ENCODE measurements at regions not wholly inside any gene's neighbourhood (a gene's known extent, or its start where the extent isn't known, plus 50 kb on each side); places are given as distances from the start of the nearest gene placed in this dataset.

DNA sequence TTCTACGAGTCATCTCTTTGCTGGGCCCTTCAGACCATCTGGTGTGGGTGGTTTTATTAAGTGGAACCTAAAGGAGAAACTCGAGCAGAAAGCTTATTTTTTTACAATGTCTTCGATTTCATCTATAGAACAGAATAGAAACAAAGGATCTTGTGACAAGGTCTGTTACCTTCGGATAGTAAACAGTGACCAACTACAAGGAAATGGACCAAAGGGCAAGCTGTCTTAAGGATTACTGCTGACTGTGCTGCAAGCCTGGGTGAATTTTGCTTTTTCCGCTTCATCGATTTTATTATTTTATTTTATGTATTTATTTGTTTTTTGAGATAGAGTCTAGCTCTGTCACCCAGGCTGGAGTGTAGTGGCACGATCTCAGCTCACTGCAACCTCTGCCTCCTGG, 348.9 kb upstream of the ERCC4 start:
- in situ Hi-C loops (cut with MboI): no loop called here
- H3K9ac ChIP-seq (ENCODE audit: insufficient read depth in 1 of 2, low read depth in 2 of 2, low read length in 2 of 2): no peak overlapping the region
- FAIRE-seq (no peak), ATAC-seq (no peak), DNase-seq (ENCODE audit: extremely low read depth in 1 of 4, low spot score in 3 of 4) (no peak)
- H3K9me3 ChIP-seq (replicated peaks; ENCODE audit: control insufficient read depth, insufficient read depth, low read depth, low read length): no peaks in the 10 kb centered on the region
- H3K4me1 ChIP-seq (replicated peaks in 1 of 2; ENCODE audit: control insufficient read depth in 2 of 2, insufficient read depth in 2 of 2, low read length in 2 of 2): no peaks in the 10 kb centered on the region
- H3K36me3 ChIP-seq (ENCODE audit: control insufficient read depth, insufficient read depth, low read length): no peaks in the 10 kb centered on the region
- no TSS peak for BruUV-seq (replicated peaks)
- no peaks in the 10 kb centered on the region for H3K9me1 ChIP-seq (ENCODE audit: control insufficient read depth, insufficient read depth, low read length)
- H2AFZ ChIP-seq (ENCODE audit: low read depth, low read length): no peak overlapping the region
- intact Hi-C loops (cut with micrococcal nuclease): no loop called here
- H3K79me2 ChIP-seq (ENCODE audit: control insufficient read depth, insufficient read depth, low read length): no peaks in the 10 kb centered on the region
- no peak overlapping the region for H3K27ac ChIP-seq (ENCODE audit: extremely low read depth, low read depth, low read length)
- ChIA-PET CTCF (ENCODE audit: low intra/inter-chr PET ratio) (no interaction called here), POLR2A (no interaction called here)
- under 1% methylated on average over 7 of the region's 7 CpGs for WGBS (ENCODE audit: insufficient coverage, low coverage, missing lambda C conversion rate)
- no peaks in the 10 kb centered on the region for H4K20me1 ChIP-seq (replicated peaks; ENCODE audit: control insufficient read depth, insufficient read depth, low read length)
- H3K4me3 ChIP-seq: no peak overlapping the region
- no peak overlapping the region for H3K4me2 ChIP-seq (ENCODE audit: insufficient read depth, low read length)
- no peaks in the 10 kb centered on the region for H3K27me3 ChIP-seq (ENCODE audit: control insufficient read depth in 2 of 2, insufficient read depth in 2 of 2, low read length in 2 of 2)
- TF ChIP-seq, protein P1, sequence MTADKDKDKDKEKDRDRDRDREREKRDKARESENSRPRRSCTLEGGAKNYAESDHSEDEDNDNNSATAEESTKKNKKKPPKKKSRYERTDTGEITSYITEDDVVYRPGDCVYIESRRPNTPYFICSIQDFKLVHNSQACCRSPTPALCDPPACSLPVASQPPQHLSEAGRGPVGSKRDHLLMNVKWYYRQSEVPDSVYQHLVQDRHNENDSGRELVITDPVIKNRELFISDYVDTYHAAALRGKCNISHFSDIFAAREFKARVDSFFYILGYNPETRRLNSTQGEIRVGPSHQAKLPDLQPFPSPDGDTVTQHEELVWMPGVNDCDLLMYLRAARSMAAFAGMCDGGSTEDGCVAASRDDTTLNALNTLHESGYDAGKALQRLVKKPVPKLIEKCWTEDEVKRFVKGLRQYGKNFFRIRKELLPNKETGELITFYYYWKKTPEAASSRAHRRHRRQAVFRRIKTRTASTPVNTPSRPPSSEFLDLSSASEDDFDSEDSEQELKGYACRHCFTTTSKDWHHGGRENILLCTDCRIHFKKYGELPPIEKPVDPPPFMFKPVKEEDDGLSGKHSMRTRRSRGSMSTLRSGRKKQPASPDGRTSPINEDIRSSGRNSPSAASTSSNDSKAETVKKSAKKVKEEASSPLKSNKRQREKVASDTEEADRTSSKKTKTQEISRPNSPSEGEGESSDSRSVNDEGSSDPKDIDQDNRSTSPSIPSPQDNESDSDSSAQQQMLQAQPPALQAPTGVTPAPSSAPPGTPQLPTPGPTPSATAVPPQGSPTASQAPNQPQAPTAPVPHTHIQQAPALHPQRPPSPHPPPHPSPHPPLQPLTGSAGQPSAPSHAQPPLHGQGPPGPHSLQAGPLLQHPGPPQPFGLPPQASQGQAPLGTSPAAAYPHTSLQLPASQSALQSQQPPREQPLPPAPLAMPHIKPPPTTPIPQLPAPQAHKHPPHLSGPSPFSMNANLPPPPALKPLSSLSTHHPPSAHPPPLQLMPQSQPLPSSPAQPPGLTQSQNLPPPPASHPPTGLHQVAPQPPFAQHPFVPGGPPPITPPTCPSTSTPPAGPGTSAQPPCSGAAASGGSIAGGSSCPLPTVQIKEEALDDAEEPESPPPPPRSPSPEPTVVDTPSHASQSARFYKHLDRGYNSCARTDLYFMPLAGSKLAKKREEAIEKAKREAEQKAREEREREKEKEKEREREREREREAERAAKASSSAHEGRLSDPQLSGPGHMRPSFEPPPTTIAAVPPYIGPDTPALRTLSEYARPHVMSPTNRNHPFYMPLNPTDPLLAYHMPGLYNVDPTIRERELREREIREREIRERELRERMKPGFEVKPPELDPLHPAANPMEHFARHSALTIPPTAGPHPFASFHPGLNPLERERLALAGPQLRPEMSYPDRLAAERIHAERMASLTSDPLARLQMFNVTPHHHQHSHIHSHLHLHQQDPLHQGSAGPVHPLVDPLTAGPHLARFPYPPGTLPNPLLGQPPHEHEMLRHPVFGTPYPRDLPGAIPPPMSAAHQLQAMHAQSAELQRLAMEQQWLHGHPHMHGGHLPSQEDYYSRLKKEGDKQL (CRISPR knock-in tag; IDR thresholded peaks at IDR 0.05; ENCODE audit: borderline replicate concordance): no peak
- TF ChIP-seq, protein P2, sequence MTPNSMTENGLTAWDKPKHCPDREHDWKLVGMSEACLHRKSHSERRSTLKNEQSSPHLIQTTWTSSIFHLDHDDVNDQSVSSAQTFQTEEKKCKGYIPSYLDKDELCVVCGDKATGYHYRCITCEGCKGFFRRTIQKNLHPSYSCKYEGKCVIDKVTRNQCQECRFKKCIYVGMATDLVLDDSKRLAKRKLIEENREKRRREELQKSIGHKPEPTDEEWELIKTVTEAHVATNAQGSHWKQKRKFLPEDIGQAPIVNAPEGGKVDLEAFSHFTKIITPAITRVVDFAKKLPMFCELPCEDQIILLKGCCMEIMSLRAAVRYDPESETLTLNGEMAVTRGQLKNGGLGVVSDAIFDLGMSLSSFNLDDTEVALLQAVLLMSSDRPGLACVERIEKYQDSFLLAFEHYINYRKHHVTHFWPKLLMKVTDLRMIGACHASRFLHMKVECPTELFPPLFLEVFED (CRISPR knock-in tag; conservative IDR thresholded peaks at IDR 0.05): no peak
- TF ChIP-seq GATAD2A (IDR thresholded peaks at IDR 0.05) (no peak), ZNF140 (CRISPR knock-in tag; IDR thresholded peaks at IDR 0.05) (no peak), BRCA1 (IDR thresholded peaks at IDR 0.05) (no peak), BRCA1 (CRISPR knock-in tag; IDR thresholded peaks at IDR 0.05) (no peak), BRD9 (IDR thresholded peaks at IDR 0.05; ENCODE audit: low read depth, partially characterized antibody) (no peak), HMG20A (CRISPR knock-in tag; conservative IDR thresholded peaks at IDR 0.05) (no peak)
- TF ChIP-seq, protein P3, sequence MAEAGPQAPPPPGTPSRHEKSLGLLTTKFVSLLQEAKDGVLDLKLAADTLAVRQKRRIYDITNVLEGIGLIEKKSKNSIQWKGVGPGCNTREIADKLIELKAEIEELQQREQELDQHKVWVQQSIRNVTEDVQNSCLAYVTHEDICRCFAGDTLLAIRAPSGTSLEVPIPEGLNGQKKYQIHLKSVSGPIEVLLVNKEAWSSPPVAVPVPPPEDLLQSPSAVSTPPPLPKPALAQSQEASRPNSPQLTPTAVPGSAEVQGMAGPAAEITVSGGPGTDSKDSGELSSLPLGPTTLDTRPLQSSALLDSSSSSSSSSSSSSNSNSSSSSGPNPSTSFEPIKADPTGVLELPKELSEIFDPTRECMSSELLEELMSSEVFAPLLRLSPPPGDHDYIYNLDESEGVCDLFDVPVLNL (CRISPR knock-in tag; IDR thresholded peaks at IDR 0.05; ENCODE audit: low read depth): no peak
- TF ChIP-seq, protein P4, sequence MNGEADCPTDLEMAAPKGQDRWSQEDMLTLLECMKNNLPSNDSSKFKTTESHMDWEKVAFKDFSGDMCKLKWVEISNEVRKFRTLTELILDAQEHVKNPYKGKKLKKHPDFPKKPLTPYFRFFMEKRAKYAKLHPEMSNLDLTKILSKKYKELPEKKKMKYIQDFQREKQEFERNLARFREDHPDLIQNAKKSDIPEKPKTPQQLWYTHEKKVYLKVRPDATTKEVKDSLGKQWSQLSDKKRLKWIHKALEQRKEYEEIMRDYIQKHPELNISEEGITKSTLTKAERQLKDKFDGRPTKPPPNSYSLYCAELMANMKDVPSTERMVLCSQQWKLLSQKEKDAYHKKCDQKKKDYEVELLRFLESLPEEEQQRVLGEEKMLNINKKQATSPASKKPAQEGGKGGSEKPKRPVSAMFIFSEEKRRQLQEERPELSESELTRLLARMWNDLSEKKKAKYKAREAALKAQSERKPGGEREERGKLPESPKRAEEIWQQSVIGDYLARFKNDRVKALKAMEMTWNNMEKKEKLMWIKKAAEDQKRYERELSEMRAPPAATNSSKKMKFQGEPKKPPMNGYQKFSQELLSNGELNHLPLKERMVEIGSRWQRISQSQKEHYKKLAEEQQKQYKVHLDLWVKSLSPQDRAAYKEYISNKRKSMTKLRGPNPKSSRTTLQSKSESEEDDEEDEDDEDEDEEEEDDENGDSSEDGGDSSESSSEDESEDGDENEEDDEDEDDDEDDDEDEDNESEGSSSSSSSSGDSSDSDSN (IDR thresholded peaks at IDR 0.05; ENCODE audit: borderline replicate concordance in 1 of 2, low read depth in 2 of 2, low read length in 2 of 2): no peak
- TF ChIP-seq, protein P5, sequence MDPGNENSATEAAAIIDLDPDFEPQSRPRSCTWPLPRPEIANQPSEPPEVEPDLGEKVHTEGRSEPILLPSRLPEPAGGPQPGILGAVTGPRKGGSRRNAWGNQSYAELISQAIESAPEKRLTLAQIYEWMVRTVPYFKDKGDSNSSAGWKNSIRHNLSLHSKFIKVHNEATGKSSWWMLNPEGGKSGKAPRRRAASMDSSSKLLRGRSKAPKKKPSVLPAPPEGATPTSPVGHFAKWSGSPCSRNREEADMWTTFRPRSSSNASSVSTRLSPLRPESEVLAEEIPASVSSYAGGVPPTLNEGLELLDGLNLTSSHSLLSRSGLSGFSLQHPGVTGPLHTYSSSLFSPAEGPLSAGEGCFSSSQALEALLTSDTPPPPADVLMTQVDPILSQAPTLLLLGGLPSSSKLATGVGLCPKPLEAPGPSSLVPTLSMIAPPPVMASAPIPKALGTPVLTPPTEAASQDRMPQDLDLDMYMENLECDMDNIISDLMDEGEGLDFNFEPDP (CRISPR knock-in tag; IDR thresholded peaks at IDR 0.05): no peak
